SK-N-SH (cell line): ENCODE measurements at regions not wholly inside any gene's neighbourhood (a gene's known extent, or its start where the extent isn't known, plus 50 kb on each side); places are given as distances from the start of the nearest gene placed in this dataset.

Experiments used
- CTCF ChIA-PET: fragments of 300-600, 350-600 bp; formaldehyde crosslinking; extraction: SDS; loops from one replicate; lab custom pipeline; 2021; lab: Yijun Ruan, JAX
- POLR2A ChIA-PET: fragments of 350-600 bp; sonication (Branson Sonifier 250); formaldehyde crosslinking; extraction: SDS; loops from one replicate; lab custom pipeline; 2020; ENCODE audit warnings: antibody characterized with exemption, inconsistent platforms; lab: Yijun Ruan, JAX
- DNase-seq: peaks from one replicate; pipeline ENCODE4 v3.0.0; 2012
- H2AFZ ChIP-seq: fragments of 200-600 bp; sonication (generic); 2 replicates; pipeline ENCODE4 v1.8.1; 2016; ENCODE audit warnings: antibody characterized with exemption, mild to moderate bottlenecking, low read depth
- H3F3A ChIP-seq: fragments of 200-600 bp; sonication (generic); replicated peaks from 2 replicates; pipeline ENCODE3; 2016; ENCODE audit warnings: antibody characterized with exemption, mild to moderate bottlenecking; ENCODE audit not compliant: insufficient read depth
- H3K27ac ChIP-seq, 2 experiments: fragments of 200-500 bp in 1 of 2; fragments of 200-600 bp in 1 of 2; sonication (Bioruptor generic) in 1 of 2; sonication (generic), shearing (Covaris generic) in 1 of 2; 2 replicates each; pipeline versions ENCODE4 v1.5.1 to v1.6.1; 2014 to 2016; ENCODE audit warnings: low read depth in 2 of 2, inconsistent platforms in 1 of 2, low read length in 1 of 2, mild to moderate bottlenecking in 1 of 2, mixed read lengths in 1 of 2
- H3K27me3 ChIP-seq: fragments of 200-600 bp; sonication (generic), shearing (Covaris generic); 2 replicates; pipeline ENCODE4 v1.6.1; 2016; ENCODE audit warnings: mixed run types; ENCODE audit not compliant: insufficient read depth
- H3K36me3 ChIP-seq, 2 experiments: fragments of 200-500 bp in 1 of 2; fragments of 200-600 bp in 1 of 2; sonication (Bioruptor generic) in 1 of 2; sonication (generic) in 1 of 2; replicated peaks in 1 of 2; 2 replicates each; pipeline versions ENCODE3 to v1.5.1; 2014 to 2016; ENCODE audit warnings: low read length in 1 of 2, mild to moderate bottlenecking in 1 of 2; ENCODE audit not compliant: insufficient read depth in 2 of 2, control insufficient read depth in 1 of 2
- H3K4me1 ChIP-seq, 2 experiments: fragments of 200-500 bp in 1 of 2; fragments of 200-600 bp in 1 of 2; sonication (Bioruptor generic) in 1 of 2; sonication (generic), shearing (Covaris generic) in 1 of 2; 2 replicates each; pipeline versions ENCODE4 v1.5.1 to v1.6.1; 2014 to 2016; ENCODE audit warnings: low read depth in 1 of 2, low read length in 1 of 2, mixed run types in 1 of 2; ENCODE audit not compliant: insufficient read depth in 2 of 2, control insufficient read depth in 1 of 2
- H3K4me2 ChIP-seq: fragments of 200-600 bp; sonication (generic), shearing (Covaris generic); 2 replicates; pipeline ENCODE4 v1.6.1; 2017; ENCODE audit warnings: mixed run types
- H3K4me3 ChIP-seq, 2 experiments: fragments of 200-500 bp in 1 of 2; fragments of 200-600 bp in 1 of 2; sonication (Bioruptor generic) in 1 of 2; sonication (generic), shearing (Covaris generic) in 1 of 2; 2 replicates each; pipeline versions ENCODE4 v1.5.1 to v1.8.1; 2014 to 2016; ENCODE audit warnings: low read depth in 2 of 2, inconsistent platforms in 1 of 2, low read length in 1 of 2, mild to moderate bottlenecking in 1 of 2, mixed read lengths in 1 of 2, moderate library complexity in 1 of 2
- H3K79me2 ChIP-seq: fragments of 200-600 bp; sonication (generic); 2 replicates; pipeline ENCODE4 v1.8.1; 2017; ENCODE audit warnings: mild to moderate bottlenecking; ENCODE audit not compliant: insufficient read depth
- H3K9ac ChIP-seq: fragments of 200-600 bp; sonication (generic); 2 replicates; pipeline ENCODE4 v1.6.1; 2017; ENCODE audit warnings: mixed run types
- H3K9me2 ChIP-seq: fragments of 200-600 bp; sonication (generic); 2 replicates; pipeline ENCODE4 v1.6.1; 2017; ENCODE audit warnings: mixed run types
- H3K9me3 ChIP-seq: fragments of 200-600 bp; sonication (generic); 2 replicates; pipeline ENCODE4 v1.6.1; 2017; ENCODE audit warnings: mixed run types, mild to moderate bottlenecking, moderate library complexity
- H4K20me1 ChIP-seq: fragments of 200-600 bp; sonication (generic); 2 replicates; pipeline ENCODE4 v1.6.1; 2017; ENCODE audit warnings: mild to moderate bottlenecking, mixed run types; ENCODE audit not compliant: insufficient read depth
- CHD2 ChIP-seq: fragments of 150-350 bp; IDR thresholded peaks from 2 replicates; pipeline ENCODE4 v1.6.1; 2018; ENCODE audit warnings: low read length; ENCODE audit not compliant: partially characterized antibody
- ELF1 ChIP-seq: IDR thresholded peaks from 2 replicates; pipeline ENCODE4 v1.4.0; 2012
- EZH2phosphoT487 ChIP-seq: fragments of 200-600 bp; sonication (generic); IDR thresholded peaks from 2 replicates; pipeline ENCODE4 v1.6.1; 2017; ENCODE audit warnings: low read depth, mixed run types, mild to moderate bottlenecking, antibody characterized with exemption, moderate library complexity, borderline replicate concordance
- FOXJ3 ChIP-seq: sonication (generic); formaldehyde crosslinking; IDR thresholded peaks from 2 replicates; pipeline ENCODE4 v1.5.1; 2020; ENCODE audit warnings: mild to moderate bottlenecking, missing genetic modification reagents
- GATA2 ChIP-seq: sonication (generic); formaldehyde crosslinking; IDR thresholded peaks from 2 replicates; pipeline ENCODE4 v1.5.0; 2020; ENCODE audit warnings: mild to moderate bottlenecking, missing genetic modification reagents
- MAX ChIP-seq: IDR thresholded peaks from 2 replicates; pipeline ENCODE4 v1.4.0; 2012; ENCODE audit warnings: low read depth
- MEF2A ChIP-seq: IDR thresholded peaks from 2 replicates; pipeline ENCODE4 v1.4.0; 2012; ENCODE audit warnings: low read depth, borderline replicate concordance
- MXI1 ChIP-seq: IDR thresholded peaks from 2 replicates; pipeline ENCODE4 v1.6.1; 2012; ENCODE audit warnings: mild to moderate bottlenecking, low read depth, low read length, improper control_type of control experiment
- NFIC ChIP-seq: IDR thresholded peaks from 2 replicates; pipeline ENCODE4 v1.4.0; 2012; ENCODE audit warnings: borderline replicate concordance
- POLR2AphosphoS5 ChIP-seq: IDR thresholded peaks from 2 replicates; pipeline ENCODE4 v1.6.1; 2012; ENCODE audit warnings: low read depth, low read length
- RAD21 ChIP-seq: IDR thresholded peaks from 2 replicates; pipeline ENCODE4 v1.6.1; 2012; ENCODE audit warnings: mild to moderate bottlenecking, low read length
- RCOR1 ChIP-seq: fragments of 150-350 bp; IDR thresholded peaks from 2 replicates; pipeline ENCODE4 v1.6.1; 2017; ENCODE audit warnings: antibody characterized with exemption, low read length
- RFX5 ChIP-seq: IDR thresholded peaks from 2 replicates; pipeline ENCODE4 v1.6.1; 2012; ENCODE audit warnings: mild to moderate bottlenecking, improper control_type of control experiment, low read length
- SMC3 ChIP-seq: IDR thresholded peaks from 2 replicates; pipeline ENCODE4 v1.6.1; 2012; ENCODE audit warnings: low read depth, low read length, improper control_type of control experiment
- TAF1 ChIP-seq: IDR thresholded peaks from 2 replicates; pipeline ENCODE4 v1.6.1; 2012; ENCODE audit warnings: low read depth, mild to moderate bottlenecking, low read length, moderate library complexity, borderline replicate concordance
- TCF12 ChIP-seq: IDR thresholded peaks from 2 replicates; pipeline ENCODE4 v1.4.0; 2012
- TEAD4 ChIP-seq: IDR thresholded peaks from 2 replicates; pipeline ENCODE4 v1.4.0; 2012; ENCODE audit warnings: mild to moderate bottlenecking, borderline replicate concordance; ENCODE audit not compliant: insufficient read depth
- YY1 ChIP-seq: IDR thresholded peaks from 2 replicates; pipeline ENCODE4 v1.4.0; 2012; ENCODE audit warnings: low read depth, mild to moderate bottlenecking
- ZBTB33 ChIP-seq: IDR thresholded peaks from 2 replicates; pipeline ENCODE4 v1.4.0; 2012; ENCODE audit warnings: low read depth, borderline replicate concordance
- WGBS: methylation state at CpG from one replicate; pipeline ENCODE4 v1.1.6; 2017; ENCODE audit warnings: low lambda C conversion rate; 5-methylcytosine and 5-hydroxymethylcytosine counted together
- TF ChIP-seq, protein P1 (sequence below): fragments of 150-350 bp; IDR thresholded peaks from 2 replicates; pipeline ENCODE4 v1.6.1; 2017; ENCODE audit warnings: antibody characterized with exemption, low read length, low read depth, borderline replicate concordance
- TF ChIP-seq, protein P2 (sequence below): IDR thresholded peaks from 2 replicates; pipeline ENCODE4 v1.6.1; 2012; ENCODE audit warnings: mild to moderate bottlenecking, low read depth, low read length, moderate library complexity

GRCh38 chr20:47906348-47906660 is 121.0 kb upstream of the SULF2 start:
- no peaks in the 10 kb centered on the region for H3K27me3 ChIP-seq
- POLR2A ChIA-PET: no interaction called here
- no peaks in the 10 kb centered on the region for H3K9me2 ChIP-seq
- H3K4me2 ChIP-seq: no peak overlapping the region
- H2AFZ ChIP-seq: no peak overlapping the region
- CTCF ChIA-PET: interaction anchor here (1.6 kb wide), 1 partner anchor 57 kb away, joined by 3 read pairs; no protein-coding TSS in a partner anchor
- no peak overlapping the region for H3K4me3 ChIP-seq
- no peak for TF ChIP-seq RCOR1
- no peak for TF ChIP-seq MAX
- TF ChIP-seq TAF1: no peak
- no peak for TF ChIP-seq MXI1
- TF ChIP-seq RFX5: no peak
- TF ChIP-seq CHD2: no peak
- no peak for TF ChIP-seq NFIC
- TF ChIP-seq MEF2A: no peak
- TF ChIP-seq, protein P1, sequence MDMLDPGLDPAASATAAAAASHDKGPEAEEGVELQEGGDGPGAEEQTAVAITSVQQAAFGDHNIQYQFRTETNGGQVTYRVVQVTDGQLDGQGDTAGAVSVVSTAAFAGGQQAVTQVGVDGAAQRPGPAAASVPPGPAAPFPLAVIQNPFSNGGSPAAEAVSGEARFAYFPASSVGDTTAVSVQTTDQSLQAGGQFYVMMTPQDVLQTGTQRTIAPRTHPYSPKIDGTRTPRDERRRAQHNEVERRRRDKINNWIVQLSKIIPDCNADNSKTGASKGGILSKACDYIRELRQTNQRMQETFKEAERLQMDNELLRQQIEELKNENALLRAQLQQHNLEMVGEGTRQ: no peak
- no peak for TF ChIP-seq POLR2AphosphoS5
- no peak for TF ChIP-seq ZBTB33
- no peaks in the 10 kb centered on the region for H3K9me3 ChIP-seq
- H4K20me1 ChIP-seq: no peaks in the 10 kb centered on the region
- H3F3A ChIP-seq: no peaks in the 10 kb centered on the region
- no peak overlapping the region for H3K9ac ChIP-seq
- WGBS: 68% methylated on average over 12 of the region's 12 CpGs
- no peak for DNase-seq
- no peak overlapping the region for H3K27ac ChIP-seq
- H3K4me1 ChIP-seq: peaks cover 0 to 10% of the 10 kb centered on the region in 2 experiments; a peak in 1 of 4 replicates
- H3K79me2 ChIP-seq: no peaks in the 10 kb centered on the region
- H3K36me3 ChIP-seq: no peaks in the 10 kb centered on the region

DNA sequence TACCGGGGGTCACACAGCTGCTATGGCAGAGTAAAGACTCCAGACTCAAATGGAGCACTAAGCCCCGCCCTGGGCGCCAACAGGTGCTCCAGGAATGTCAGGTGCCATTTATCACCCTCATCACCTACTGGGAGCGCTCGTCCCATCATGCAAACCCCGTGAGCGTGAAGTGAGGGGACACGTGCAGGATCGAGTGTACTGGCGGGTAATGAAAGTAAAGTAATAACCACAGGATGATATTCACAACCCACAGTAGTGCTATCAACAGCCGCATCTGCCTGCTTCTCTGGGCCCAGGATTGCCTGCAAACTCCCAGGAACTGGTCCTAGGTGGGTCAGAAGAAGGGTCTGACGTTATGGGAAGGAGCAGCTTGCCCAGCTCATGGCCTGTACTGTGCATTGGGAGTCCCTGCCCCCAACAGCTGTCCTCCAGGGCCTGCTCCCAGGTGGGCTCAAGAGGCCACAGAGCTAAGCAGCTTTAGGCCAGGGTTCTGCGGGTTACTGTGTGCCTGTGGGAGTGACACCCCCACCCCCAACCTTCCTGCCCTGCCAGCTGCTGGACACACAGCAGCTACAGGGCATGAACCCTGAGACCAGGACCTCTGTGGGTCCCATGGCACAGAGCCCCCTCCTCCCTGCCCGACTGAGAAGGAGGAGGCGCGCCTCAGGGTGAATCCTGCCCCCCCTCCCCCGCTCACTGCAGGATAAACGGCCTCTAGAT is 120.5 kb upstream of the SULF2 start:
- no peak for DNase-seq
- H3K36me3 ChIP-seq: no peaks in the 10 kb centered on the region
- no peak overlapping the region for H3K4me2 ChIP-seq
- no peaks in the 10 kb centered on the region for H3K79me2 ChIP-seq
- H3K9ac ChIP-seq: no peak overlapping the region
- no peaks in the 10 kb centered on the region for H3K9me2 ChIP-seq
- H3F3A ChIP-seq: no peaks in the 10 kb centered on the region
- H3K9me3 ChIP-seq: no peaks in the 10 kb centered on the region
- ChIA-PET CTCF (interaction anchor here (1.6 kb wide), 1 partner anchor 57 kb away, joined by 3 read pairs; no protein-coding TSS in a partner anchor), POLR2A (no interaction called here)
- H4K20me1 ChIP-seq: no peaks in the 10 kb centered on the region
- no peak overlapping the region for H3K27ac ChIP-seq
- H2AFZ ChIP-seq: no peak overlapping the region
- WGBS: 55% methylated on average over 17 of the region's 18 CpGs
- H3K4me3 ChIP-seq: no peak overlapping the region
- peaks cover 0 to 10% of the 10 kb centered on the region in 2 experiments; a peak in 1 of 4 replicates for H3K4me1 ChIP-seq
- H3K27me3 ChIP-seq: no peaks in the 10 kb centered on the region
- TF ChIP-seq FOXJ3 (CRISPR knock-in tag) (no peak), RAD21 (no peak), SMC3 (no peak), MXI1 (no peak), GATA2 (no peak), EZH2phosphoT487 (no peak), ELF1 (no peak), TCF12 (no peak), TEAD4 (no peak), YY1 (no peak)
- TF ChIP-seq, protein P2, sequence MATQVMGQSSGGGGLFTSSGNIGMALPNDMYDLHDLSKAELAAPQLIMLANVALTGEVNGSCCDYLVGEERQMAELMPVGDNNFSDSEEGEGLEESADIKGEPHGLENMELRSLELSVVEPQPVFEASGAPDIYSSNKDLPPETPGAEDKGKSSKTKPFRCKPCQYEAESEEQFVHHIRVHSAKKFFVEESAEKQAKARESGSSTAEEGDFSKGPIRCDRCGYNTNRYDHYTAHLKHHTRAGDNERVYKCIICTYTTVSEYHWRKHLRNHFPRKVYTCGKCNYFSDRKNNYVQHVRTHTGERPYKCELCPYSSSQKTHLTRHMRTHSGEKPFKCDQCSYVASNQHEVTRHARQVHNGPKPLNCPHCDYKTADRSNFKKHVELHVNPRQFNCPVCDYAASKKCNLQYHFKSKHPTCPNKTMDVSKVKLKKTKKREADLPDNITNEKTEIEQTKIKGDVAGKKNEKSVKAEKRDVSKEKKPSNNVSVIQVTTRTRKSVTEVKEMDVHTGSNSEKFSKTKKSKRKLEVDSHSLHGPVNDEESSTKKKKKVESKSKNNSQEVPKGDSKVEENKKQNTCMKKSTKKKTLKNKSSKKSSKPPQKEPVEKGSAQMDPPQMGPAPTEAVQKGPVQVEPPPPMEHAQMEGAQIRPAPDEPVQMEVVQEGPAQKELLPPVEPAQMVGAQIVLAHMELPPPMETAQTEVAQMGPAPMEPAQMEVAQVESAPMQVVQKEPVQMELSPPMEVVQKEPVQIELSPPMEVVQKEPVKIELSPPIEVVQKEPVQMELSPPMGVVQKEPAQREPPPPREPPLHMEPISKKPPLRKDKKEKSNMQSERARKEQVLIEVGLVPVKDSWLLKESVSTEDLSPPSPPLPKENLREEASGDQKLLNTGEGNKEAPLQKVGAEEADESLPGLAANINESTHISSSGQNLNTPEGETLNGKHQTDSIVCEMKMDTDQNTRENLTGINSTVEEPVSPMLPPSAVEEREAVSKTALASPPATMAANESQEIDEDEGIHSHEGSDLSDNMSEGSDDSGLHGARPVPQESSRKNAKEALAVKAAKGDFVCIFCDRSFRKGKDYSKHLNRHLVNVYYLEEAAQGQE: no peak
- TF ChIP-seq, protein P1: no peak
